ENCODE measurements at regions not wholly inside any gene's neighbourhood (a gene's known extent, or its start where the extent isn't known, plus 50 kb on each side); places are given as distances from the start of the nearest gene placed in this dataset.
A peak's percentile ranks its signal among the peaks of the same experiment; 100 is the strongest.

- Histone ChIP-seq H3K9me3 (ENCODE audit: control insufficient read depth in 1 of 2, low read length in 2 of 2) (no peaks in the 10 kb centered on the region), H3K27me3 (ENCODE audit: control insufficient read depth in 1 of 2, insufficient read depth in 2 of 2, low read length in 2 of 2) (no peaks in the 10 kb centered on the region), H3K36me3 (ENCODE audit: control insufficient read depth in 1 of 2, insufficient read depth in 2 of 2, low read length in 2 of 2) (no peaks in the 10 kb centered on the region), H3K4me3 (ENCODE audit: low read depth in 1 of 2, low read length in 2 of 2) (no peak overlapping the region), H3K9ac (ENCODE audit: low read depth in 1 of 2, low read length in 2 of 2) (no peak overlapping the region), H3K27ac (ENCODE audit: low read depth, low read length) (no peak overlapping the region), H3K4me1 (ENCODE audit: control insufficient read depth in 1 of 2, insufficient read depth in 2 of 2, low read length in 2 of 2) (no peaks in the 10 kb centered on the region)
Measured at GRCh38 chr21:39047046-39047445, 136.2 kb downstream of the PSMG1 start.

- Histone ChIP-seq H3K27me3 (ENCODE audit: control insufficient read depth in 1 of 2, insufficient read depth in 2 of 2, low read length in 2 of 2) (no peaks in the 10 kb centered on the region), H3K27ac (ENCODE audit: low read depth, low read length) (no peak overlapping the region), H3K9me3 (ENCODE audit: control insufficient read depth in 1 of 2, low read length in 2 of 2) (no peaks in the 10 kb centered on the region), H3K36me3 (ENCODE audit: control insufficient read depth in 1 of 2, insufficient read depth in 2 of 2, low read length in 2 of 2) (no peaks in the 10 kb centered on the region), H3K4me3 (ENCODE audit: low read depth in 1 of 2, low read length in 2 of 2) (no peak overlapping the region), H3K4me1 (ENCODE audit: control insufficient read depth in 1 of 2, insufficient read depth in 2 of 2, low read length in 2 of 2) (no peaks in the 10 kb centered on the region), H3K9ac (ENCODE audit: low read depth in 1 of 2, low read length in 2 of 2) (no peak overlapping the region)
Measured at GRCh38 chr21:39046236-39046916, 136.9 kb downstream of the PSMG1 start.

DNA sequence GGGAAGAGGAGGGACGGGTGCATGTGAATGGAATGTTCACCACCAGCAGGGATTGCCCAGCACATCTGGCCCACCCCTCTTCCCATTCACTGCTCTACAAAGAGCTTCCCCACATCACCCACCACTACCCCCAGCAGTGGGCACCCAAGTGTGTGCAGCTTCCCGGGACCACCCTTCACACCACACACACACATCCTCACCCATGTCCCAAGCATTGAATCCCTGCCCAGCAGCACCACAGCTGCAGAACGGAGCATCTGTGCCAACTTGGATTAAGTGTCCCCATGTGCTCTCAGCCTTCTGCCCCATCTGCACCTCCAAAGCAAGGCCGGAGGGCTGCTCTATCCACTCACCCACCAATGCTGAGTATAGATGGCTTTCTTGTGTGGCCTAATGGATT lies 141.4 kb downstream of the PSMG1 start:
- Histone ChIP-seq H3K27ac (ENCODE audit: low read depth, low read length) (no peak overlapping the region), H3K36me3 (ENCODE audit: control insufficient read depth in 1 of 2, insufficient read depth in 2 of 2, low read length in 2 of 2) (no peaks in the 10 kb centered on the region), H3K9ac (ENCODE audit: low read depth in 1 of 2, low read length in 2 of 2) (no peak overlapping the region), H3K4me1 (ENCODE audit: control insufficient read depth in 1 of 2, insufficient read depth in 2 of 2, low read length in 2 of 2) (no peaks in the 10 kb centered on the region), H3K27me3 (ENCODE audit: control insufficient read depth in 1 of 2, insufficient read depth in 2 of 2, low read length in 2 of 2) (no peaks in the 10 kb centered on the region), H3K4me3 (ENCODE audit: low read depth in 1 of 2, low read length in 2 of 2) (no peak overlapping the region), H3K9me3 (ENCODE audit: control insufficient read depth in 1 of 2, low read length in 2 of 2) (no peaks in the 10 kb centered on the region)

DNA sequence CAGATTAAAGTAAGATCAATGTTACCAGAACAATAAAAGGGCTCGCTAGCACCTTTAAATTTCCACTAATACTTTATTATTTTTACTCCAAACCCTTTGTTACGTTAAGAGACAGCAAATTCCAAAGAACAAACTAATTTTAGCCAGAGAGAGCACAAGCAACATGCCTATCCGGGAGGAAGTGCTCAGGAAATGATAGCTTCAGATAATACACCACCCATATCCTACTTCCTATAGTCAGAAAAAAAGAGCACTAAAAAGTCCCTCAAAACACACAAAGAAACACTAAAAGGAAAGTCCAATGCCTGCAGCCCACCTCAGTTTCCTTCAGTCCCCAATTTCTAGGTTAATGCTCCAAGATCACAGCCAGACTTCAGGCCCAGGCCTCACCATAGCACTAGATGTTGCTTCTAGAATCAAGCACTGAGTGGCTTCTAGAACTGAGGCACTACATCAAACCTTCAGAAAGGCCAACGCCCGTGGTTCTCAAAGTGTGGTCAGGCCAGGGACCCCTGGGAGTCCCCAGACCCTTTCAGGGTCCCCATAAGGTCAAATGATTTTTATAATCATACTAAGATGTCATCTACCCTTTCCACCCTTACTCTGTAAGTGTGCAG lies 142.6 kb downstream of the PSMG1 start:
- H3K36me3 ChIP-seq (ENCODE audit: control insufficient read depth in 1 of 2, insufficient read depth in 2 of 2, low read length in 2 of 2), result no peaks in the 10 kb centered on the region
- no peak overlapping the region for H3K4me3 ChIP-seq (ENCODE audit: low read depth in 1 of 2, low read length in 2 of 2)
- no peaks in the 10 kb centered on the region for H3K4me1 ChIP-seq (ENCODE audit: control insufficient read depth in 1 of 2, insufficient read depth in 2 of 2, low read length in 2 of 2)
- no peak overlapping the region for H3K27ac ChIP-seq (ENCODE audit: low read depth, low read length)
- H3K9ac ChIP-seq (ENCODE audit: low read depth in 1 of 2, low read length in 2 of 2), result no peak overlapping the region
- no peaks in the 10 kb centered on the region for H3K27me3 ChIP-seq (ENCODE audit: control insufficient read depth in 1 of 2, insufficient read depth in 2 of 2, low read length in 2 of 2)
- no peaks in the 10 kb centered on the region for H3K9me3 ChIP-seq (ENCODE audit: control insufficient read depth in 1 of 2, low read length in 2 of 2)

- Histone ChIP-seq H3K4me1 (ENCODE audit: control insufficient read depth in 1 of 2, insufficient read depth in 2 of 2, low read length in 2 of 2) (peaks cover 11 to 14% of the 10 kb centered on the region in 2 donors), H3K27me3 (ENCODE audit: control insufficient read depth in 1 of 2, insufficient read depth in 2 of 2, low read length in 2 of 2) (no peaks in the 10 kb centered on the region), H3K27ac (ENCODE audit: low read depth, low read length) (no peak overlapping the region), H3K4me3 (ENCODE audit: low read depth in 1 of 2, low read length in 2 of 2) (no peak overlapping the region), H3K36me3 (ENCODE audit: control insufficient read depth in 1 of 2, insufficient read depth in 2 of 2, low read length in 2 of 2) (no peaks in the 10 kb centered on the region), H3K9me3 (ENCODE audit: control insufficient read depth in 1 of 2, low read length in 2 of 2) (no peaks in the 10 kb centered on the region), H3K9ac (ENCODE audit: low read depth in 1 of 2, low read length in 2 of 2) (no peak overlapping the region)
Measured at GRCh38 chr21:39037807-39038405, 145.3 kb downstream of the PSMG1 start.

DNA sequence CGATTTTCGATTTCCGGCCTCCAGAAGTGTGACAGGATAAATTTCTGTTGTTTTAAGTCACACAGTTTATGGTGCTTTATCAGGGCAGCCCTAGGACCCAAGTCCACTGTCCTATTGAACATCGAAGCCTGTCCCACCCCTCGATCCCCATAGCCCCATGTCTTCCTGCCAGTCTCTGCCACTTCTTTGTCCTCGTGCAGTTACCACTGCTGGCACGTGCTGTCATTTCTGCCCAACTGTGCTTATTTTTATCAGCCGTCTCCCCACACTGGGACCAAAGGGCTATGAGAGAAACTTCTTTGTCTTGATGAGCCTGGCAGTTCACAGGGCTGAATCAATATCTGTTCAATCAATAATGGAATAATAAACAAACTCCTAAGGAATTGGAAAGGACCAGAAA lies 146.7 kb downstream of the PSMG1 start:
- H3K4me3 ChIP-seq (ENCODE audit: low read depth in 1 of 2, low read length in 2 of 2), result no peak overlapping the region
- H3K27ac ChIP-seq (ENCODE audit: low read depth, low read length), result no peak overlapping the region
- peaks cover 11 to 14% of the 10 kb centered on the region in 2 donors for H3K4me1 ChIP-seq (ENCODE audit: control insufficient read depth in 1 of 2, insufficient read depth in 2 of 2, low read length in 2 of 2)
- no peaks in the 10 kb centered on the region for H3K9me3 ChIP-seq (ENCODE audit: control insufficient read depth in 1 of 2, low read length in 2 of 2)
- no peaks in the 10 kb centered on the region for H3K36me3 ChIP-seq (ENCODE audit: control insufficient read depth in 1 of 2, insufficient read depth in 2 of 2, low read length in 2 of 2)
- no peak overlapping the region for H3K9ac ChIP-seq (ENCODE audit: low read depth in 1 of 2, low read length in 2 of 2)
- peaks cover 0 to 2% of the 10 kb centered on the region in 2 donors for H3K27me3 ChIP-seq (ENCODE audit: control insufficient read depth in 1 of 2, insufficient read depth in 2 of 2, low read length in 2 of 2)

DNA sequence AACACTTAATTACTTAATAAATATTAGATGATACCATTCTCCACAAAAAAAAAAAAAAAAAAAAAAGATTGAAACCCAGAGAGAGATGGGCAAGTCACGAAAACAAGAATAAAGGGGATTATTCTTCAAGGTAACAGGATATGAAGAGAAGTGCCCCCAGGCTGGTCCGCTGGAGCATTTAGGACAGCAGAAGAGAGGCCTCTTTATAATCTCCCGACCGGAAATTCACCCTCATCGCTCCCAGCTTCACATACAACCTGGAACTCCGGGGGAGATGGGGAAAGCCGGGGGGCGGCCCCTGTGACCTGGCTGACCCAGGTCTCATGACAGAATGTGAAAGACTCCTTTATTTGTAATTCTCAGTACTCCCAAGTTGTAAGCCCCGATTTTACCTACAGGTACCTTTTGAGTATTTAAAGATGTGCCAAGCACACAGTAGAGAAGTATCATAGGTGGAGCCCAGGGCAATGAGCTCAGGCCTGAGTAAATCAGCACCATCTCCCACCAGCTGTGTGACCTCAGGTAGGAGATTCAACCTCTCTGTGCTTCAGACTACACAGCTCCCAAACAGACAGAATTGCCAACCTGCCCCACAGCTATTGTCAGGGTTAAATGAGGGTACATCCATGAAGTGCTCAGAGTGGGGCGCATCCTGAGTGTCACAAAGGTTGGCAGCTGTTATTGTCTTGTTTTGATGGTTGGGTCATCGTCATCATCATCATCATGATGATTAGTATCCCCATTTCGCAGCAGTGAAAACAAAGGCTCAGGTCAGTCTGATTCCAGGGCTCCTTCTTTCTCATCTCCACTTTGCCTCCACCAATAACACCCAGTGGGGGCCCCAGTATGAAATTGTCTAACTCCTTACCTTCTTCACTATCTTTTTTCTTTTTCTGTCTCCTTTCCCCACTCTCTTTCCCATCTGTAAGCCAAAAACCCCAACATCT lies 148.4 kb downstream of the PSMG1 start:
- Histone ChIP-seq H3K9ac (ENCODE audit: low read depth in 1 of 2, low read length in 2 of 2) (peak overlapping the region; percentile 44 to 55), H3K27ac (ENCODE audit: low read depth, low read length) (peak overlapping the region; percentile 70), H3K36me3 (ENCODE audit: control insufficient read depth in 1 of 2, insufficient read depth in 2 of 2, low read length in 2 of 2) (no peaks in the 10 kb centered on the region), H3K4me3 (ENCODE audit: low read depth in 1 of 2, low read length in 2 of 2) (no peak overlapping the region), H3K27me3 (ENCODE audit: control insufficient read depth in 1 of 2, insufficient read depth in 2 of 2, low read length in 2 of 2) (peaks cover 0 to 3% of the 10 kb centered on the region in 2 donors), H3K4me1 (ENCODE audit: control insufficient read depth in 1 of 2, insufficient read depth in 2 of 2, low read length in 2 of 2) (peaks cover 11 to 14% of the 10 kb centered on the region in 2 donors), H3K9me3 (ENCODE audit: control insufficient read depth in 1 of 2, low read length in 2 of 2) (no peaks in the 10 kb centered on the region)

- Histone ChIP-seq H3K9ac (ENCODE audit: low read depth in 1 of 2, low read length in 2 of 2) (peak overlapping the region; percentile 44 to 55), H3K36me3 (ENCODE audit: control insufficient read depth in 1 of 2, insufficient read depth in 2 of 2, low read length in 2 of 2) (no peaks in the 10 kb centered on the region), H3K27ac (ENCODE audit: low read depth, low read length) (peak overlapping the region; percentile 70), H3K27me3 (ENCODE audit: control insufficient read depth in 1 of 2, insufficient read depth in 2 of 2, low read length in 2 of 2) (peaks cover 0 to 3% of the 10 kb centered on the region in 2 donors), H3K4me1 (ENCODE audit: control insufficient read depth in 1 of 2, insufficient read depth in 2 of 2, low read length in 2 of 2) (peaks cover 11 to 14% of the 10 kb centered on the region in 2 donors), H3K9me3 (ENCODE audit: control insufficient read depth in 1 of 2, low read length in 2 of 2) (no peaks in the 10 kb centered on the region), H3K4me3 (ENCODE audit: low read depth in 1 of 2, low read length in 2 of 2) (peak overlapping the region; percentile 17 to 32)
Measured at GRCh38 chr21:39033878-39034589, 149.2 kb downstream of the PSMG1 start.

DNA sequence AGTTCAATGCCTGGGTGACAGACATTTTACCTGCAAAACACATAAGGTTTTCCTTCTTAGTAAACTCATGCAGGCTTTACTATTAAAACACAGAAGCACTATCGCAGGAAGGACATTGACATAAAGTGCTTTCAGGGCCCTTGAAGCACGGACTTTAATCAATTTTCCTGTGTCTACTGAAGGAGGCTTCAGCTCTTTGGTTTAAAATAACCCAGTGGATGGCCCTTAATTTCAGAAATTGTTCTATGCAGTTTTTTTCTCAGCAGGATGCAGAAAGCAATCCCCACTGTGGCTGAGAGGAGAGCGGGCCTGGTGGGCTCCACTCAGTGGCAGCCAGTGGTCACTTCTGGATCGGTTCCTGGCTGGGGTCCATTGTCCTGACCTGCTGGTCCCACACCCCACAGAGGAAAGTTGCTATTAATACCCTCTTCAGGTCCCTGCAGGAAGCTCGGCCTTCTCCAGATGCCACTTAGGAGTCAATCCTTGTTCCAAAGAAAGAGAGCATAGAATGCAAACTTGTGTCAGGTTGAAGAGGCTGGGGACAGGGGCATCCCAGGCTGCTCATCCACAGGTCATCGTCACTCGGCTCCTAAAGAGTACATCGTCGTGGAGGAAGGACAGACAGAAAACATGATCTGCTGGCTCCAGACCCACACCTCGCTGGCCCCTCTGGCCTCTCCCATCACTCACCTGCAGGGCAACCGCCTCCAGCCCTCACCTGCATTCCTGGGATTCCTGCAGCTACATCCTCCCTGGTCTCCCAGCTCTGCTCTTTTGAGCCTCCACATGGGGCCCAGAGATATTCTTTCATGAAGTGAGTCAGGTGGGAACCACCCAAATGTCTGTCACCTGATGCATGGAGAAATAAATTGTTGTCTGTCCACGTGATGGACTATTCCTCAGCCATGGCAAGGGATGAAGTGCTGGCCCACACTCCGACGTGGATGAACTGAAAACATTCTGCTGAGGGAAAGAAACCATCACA lies 153.1 kb downstream of the PSMG1 start:
- Histone ChIP-seq H3K9ac (ENCODE audit: low read depth in 1 of 2, low read length in 2 of 2) (no peak overlapping the region), H3K9me3 (ENCODE audit: control insufficient read depth in 1 of 2, low read length in 2 of 2) (peaks cover 0 to 5% of the 10 kb centered on the region in 2 donors), H3K27me3 (ENCODE audit: control insufficient read depth in 1 of 2, insufficient read depth in 2 of 2, low read length in 2 of 2) (peaks cover 0 to 3% of the 10 kb centered on the region in 2 donors), H3K4me1 (ENCODE audit: control insufficient read depth in 1 of 2, insufficient read depth in 2 of 2, low read length in 2 of 2) (peaks cover 11 to 14% of the 10 kb centered on the region in 2 donors), H3K36me3 (ENCODE audit: control insufficient read depth in 1 of 2, insufficient read depth in 2 of 2, low read length in 2 of 2) (no peaks in the 10 kb centered on the region), H3K27ac (ENCODE audit: low read depth, low read length) (no peak overlapping the region), H3K4me3 (ENCODE audit: low read depth in 1 of 2, low read length in 2 of 2) (no peak overlapping the region)
